COLO668 (cell line): ENCODE measurements at regions not wholly inside any gene's neighbourhood (a gene's known extent, or its start where the extent isn't known, plus 50 kb on each side); places are given as distances from the start of the nearest gene placed in this dataset.
"Not testable (repeated sequence)": the region's sequence is repeated elsewhere in the genome, so short reads cannot be mapped to it uniquely, and the experiment has no call there.

Experiments
- DNase-seq: peaks from one replicate; lab custom pipeline; 2025; ENCODE audit not compliant: unreplicated experiment; lab: John Stamatoyannopoulos, UW

DNA sequence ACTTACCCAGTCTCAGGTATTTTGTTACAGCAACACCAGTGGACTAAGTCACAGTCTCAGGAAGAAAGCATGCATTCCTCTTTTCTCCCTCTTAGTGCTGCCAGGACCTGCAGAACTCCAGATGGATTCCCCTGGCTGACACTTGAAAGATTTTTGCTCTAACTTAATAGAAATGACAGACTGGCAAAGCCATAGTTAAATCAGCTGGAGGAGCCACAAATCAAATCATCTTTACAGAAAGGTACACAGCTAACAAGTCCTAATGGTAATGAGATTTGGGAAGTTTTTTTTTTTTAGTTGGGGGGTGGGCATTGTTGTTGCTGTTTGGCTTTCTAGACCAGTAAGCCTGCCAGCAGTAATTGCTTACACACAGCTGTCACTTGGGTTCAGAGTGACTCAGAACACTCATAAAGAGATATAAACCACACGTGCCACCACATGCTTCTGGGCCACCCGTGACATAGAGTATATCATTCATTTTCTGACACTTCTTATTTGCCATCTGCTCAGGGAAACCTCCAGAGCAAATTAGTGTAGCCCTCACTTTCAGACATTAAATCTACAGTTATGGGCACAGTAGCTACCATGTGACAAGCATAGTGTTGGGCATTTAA, 72.4 kb downstream of the FH start:
- DNase-seq, result peak; percentile 50

- no peak for DNase-seq
Measured at GRCh38 chr1:241444836-241445235, 74.7 kb downstream of the FH start.

DNA sequence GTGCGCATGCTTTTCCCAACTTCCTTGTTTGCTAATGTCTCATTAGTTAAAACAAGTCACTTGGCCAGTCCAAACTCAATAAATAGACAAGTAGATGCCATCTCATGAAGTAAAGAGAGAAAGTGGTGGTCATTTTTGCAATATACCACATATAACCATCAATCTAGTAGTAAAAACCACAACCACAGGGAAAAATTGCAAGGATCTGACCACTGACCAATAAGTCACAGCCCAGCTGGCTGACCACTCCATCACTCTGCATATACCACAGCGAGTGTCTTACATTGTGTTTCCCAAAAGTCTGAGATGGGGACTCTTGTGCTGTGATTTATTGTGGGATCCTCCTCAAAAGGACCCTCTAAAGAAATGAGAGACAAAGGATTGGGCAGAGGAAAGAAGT, 76.0 kb downstream of the FH start:
- no peak for DNase-seq

GRCh38 chr1:241442686-241443085, 76.9 kb downstream of the FH start:
- no peak for DNase-seq

DNA sequence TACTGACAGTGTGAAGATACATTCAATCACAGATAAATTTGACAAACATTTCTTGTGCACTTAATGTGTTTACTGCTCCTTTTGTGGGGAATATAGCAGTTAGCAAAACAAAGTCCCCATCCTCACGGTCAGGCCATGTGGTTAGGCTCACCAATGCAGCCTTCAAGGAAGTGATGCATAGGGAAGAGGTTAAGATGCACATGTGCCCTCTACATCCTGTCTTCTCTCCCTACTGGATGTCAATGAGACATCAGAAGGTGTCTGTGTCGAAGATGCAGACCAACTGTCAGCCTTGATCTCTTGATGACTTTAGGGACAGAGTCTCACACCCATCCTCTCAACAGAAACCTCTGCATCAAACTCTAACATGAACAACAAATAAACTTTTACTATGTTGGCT, 78.7 kb downstream of the FH start:
- no peak for DNase-seq

GRCh38 chr1:241438686-241439085, 80.9 kb downstream of the FH start:
- not testable (repeated sequence) for DNase-seq

DNA sequence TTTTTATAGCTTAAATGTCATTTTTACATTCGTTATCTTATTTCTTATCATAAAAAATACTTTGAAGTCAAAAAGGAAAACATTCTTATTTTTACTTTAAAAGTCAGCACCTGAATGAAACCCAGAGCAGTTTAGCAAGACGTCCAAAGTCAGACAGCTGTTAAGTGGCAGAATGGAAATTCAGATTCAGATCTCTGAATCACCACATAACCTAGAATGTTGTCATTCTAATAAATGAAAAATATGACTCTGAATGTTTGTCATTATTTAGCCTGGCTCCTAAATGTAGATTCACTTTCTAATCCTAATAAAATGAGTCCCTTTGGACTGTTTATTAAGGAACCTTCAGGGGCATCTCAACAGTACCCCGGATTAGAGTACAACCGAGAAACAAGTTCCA, 75.2 kb upstream of the RGS7 start:
- DNase-seq, result no peak

GRCh38 chr1:241425091-241425490, 68.1 kb upstream of the RGS7 start:
- not testable (repeated sequence) for DNase-seq

- no peak for DNase-seq
Measured at GRCh38 chr1:241424480-241424971, 67.5 kb upstream of the RGS7 start.

DNA sequence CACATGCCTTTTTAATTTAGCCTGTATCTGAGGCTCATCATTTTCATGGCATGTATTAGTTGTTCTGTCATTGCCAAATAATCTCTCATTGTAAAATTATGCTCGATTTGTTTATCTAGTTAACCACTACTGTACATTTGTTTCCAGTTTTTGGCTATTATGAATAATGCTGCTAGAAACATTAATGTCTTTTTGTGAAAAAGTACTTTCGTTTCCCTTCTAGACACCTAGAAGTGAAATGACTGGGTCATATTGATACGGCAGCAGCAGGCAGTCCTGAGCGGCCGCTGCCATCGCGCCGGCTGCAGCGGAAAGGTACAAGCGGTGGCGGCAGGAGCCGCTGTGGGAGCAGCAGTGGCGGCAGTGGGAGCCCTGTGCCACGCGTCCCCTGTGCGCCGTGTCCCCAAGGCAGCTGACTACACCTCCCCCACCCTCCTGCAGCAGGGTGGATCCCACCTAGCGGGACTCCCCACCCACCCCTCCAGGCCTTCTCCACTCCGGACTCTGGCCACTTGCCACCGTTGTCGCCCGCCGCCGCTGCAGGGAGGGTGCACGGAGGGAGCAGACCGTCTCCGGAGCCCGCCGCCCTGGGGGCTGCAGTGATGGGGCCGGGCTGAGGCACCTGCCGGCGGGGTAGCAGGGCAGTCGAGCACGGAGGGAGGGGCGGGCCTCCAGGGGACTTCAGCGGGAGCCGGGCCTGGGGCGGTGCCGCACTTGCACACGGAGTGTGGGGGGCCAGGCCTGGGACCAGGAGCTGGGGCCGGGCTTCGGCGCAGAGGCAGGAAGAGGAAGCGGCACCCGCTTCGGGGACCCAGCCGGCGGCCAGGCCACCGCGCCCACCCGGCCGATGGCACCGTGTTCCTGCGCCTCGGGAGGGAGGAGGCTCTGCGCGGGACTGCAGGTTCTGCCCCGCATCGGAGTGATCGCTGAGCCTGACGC, 66.8 kb upstream of the RGS7 start:
- peak; percentile 90 for DNase-seq

DNA sequence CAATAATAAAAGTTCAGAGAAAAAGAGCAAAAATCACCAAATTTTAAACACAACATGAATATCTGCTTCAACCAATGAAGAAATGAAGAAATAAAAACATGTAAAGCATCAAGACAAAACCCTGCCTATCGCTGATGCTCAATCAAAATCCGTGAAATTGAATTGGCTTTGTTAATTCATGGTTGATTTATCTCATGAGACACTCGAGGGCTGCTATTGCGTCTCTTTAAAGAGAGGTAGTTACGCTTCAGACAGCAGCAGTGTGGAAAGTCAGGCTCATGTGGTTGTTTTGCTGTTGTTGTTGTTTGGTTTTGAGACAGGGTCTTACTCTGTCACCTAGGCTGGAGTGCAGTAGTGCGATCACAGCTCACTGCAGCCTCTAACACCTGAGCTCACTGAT, 65.5 kb upstream of the RGS7 start:
- DNase-seq, result no peak

DNA sequence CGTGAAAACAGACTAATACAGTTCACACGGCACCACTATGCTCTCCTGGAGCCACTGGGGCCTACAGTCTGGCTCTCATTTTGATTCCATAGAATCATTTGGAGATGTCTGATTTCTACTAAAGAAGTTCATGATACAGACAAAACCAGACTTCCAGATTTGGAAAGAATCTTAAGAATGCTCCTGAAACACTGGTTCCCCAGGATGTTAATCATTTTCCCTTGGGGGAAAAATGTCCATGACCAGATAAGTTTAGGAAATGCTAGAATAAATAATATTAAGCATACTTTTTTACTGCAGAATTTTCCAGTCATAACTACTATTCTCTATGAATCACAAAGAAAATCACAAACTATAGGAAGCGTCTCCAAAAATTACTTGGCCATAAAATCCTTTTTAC, 63.0 kb upstream of the RGS7 start:
- DNase-seq, result no peak

GRCh38 chr1:241417258-241417657, 60.3 kb upstream of the RGS7 start:
- no peak for DNase-seq

GRCh38 chr1:241413974-241414373, 57.0 kb upstream of the RGS7 start:
- no peak for DNase-seq

DNA sequence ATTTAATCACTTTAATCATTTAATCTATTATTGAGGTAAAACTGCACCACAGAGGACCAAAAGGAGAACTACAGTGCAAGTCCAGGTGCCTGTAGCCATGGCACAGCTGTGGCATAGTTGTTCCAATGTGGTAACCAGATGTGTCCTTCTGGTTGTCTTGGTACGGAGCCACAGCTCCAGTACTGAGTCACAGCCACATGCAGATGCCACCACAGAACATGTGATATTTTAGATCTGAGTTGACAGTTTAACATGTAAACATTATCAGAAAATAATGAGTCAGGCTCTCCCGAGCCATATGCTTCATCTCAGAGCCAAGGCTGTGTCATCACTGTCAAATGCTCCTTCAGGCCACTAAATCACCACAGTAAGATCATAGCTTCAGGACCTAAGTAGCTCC, 56.4 kb upstream of the RGS7 start:
- DNase-seq, result no peak

DNA sequence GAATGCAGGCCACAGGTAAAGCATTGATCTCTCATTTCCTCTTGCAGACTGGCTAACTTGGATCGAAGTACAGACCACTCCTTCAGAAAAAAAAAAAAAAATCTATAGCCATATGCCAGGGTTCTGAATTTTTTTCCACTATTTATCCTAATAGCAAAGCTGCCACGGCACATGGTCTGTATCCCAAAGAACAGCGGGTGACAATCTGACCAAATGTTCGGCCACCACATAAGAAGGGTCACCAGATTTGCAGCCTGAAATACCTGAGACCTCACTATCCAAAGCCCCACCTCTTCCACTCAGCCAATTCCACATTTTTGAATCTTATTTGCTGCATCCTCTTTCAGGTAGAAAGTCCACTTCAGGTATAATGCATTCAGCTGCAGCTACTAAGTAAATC, 55.6 kb upstream of the RGS7 start:
- DNase-seq, result no peak

DNA sequence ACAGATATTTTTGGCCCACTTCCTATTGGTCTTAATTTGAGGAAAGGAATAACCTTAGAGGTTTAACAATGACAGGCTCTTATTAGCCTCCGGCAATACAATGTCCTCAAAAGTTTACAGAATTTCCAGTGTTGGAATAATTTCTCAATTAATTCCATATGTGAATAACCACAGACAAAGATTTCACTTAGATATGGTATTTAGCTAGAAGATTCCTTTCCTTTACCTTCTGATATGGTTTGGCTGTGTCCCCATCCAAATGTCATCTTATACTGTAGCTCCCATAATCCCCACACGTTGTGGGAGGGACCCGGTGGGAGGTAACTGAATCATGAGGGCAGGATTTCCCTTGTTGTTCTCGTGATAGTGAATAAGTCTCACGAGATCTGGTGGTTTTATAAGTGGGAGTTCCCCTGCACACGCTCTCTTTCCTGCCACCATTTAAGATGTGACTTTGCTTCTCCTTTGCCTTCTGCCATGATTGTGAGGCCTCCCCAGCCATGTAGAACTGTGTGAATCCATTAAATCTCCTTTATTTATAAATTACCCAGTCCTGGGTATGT, 54.9 kb upstream of the RGS7 start:
- DNase-seq, result no peak

DNA sequence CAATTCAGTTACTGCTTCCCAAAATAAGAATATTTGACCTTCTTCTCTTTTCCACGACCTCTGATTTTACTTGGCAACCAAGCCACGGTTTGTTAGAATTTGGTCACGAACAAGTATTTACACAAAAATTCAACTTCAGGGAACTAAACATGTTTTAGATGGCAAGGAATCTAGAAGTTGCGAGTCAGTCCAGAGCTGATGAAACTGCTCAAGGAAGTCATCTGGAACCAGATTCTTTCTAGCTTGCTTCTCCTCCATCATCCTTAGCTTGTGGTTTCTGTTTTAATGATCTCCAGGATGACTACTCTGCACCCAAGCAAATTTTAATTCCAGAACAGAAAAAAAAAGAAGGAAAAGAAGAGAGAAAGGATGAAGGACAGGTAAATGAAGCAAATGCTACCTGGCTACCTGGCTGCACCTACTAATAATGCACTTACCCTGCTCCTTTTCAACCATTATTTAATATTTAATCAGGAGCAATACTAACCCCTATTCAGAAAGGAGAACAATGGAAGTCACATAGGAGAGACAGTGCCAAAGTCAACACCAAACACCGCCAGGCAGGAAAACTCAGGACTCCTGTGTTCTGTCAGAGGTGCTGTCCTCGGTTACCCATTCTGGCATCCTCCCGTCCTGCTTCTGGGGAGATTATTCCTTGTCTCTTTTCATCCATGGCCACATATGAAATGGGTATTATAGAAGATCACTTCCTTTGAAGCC, 54.2 kb upstream of the RGS7 start:
- peak; percentile 32 for DNase-seq

DNA sequence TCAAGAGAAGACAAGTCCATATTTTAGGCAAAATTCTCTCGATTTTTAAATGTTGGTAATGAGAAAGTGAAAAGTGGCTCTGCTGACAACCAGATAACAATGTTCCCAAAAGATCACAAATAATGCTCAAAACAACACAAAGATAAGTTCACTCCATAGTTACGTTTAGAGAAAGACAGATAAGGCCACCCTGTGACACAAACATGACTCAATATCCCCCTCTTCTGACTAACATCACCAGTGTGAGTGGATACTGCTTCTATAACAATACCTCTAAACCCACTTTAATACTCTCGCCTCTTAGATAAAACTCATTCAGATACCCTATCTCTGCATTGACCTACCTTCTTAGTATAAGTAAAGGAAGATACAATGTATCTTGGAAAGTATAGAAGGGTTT, 51.2 kb upstream of the RGS7 start:
- DNase-seq, result no peak
